NOMO-1 treated with dmso at 0.1 percent for 144 hours (cell line): ENCODE measurements at regions not wholly inside any gene's neighbourhood (a gene's known extent, or its start where the extent isn't known, plus 50 kb on each side); places are given as distances from the start of the nearest gene placed in this dataset.

ENCODE experiments used
- DNase-seq: peaks from one replicate; lab custom pipeline; 2025; ENCODE audit not compliant: unreplicated experiment; lab: John Stamatoyannopoulos, UW

DNA sequence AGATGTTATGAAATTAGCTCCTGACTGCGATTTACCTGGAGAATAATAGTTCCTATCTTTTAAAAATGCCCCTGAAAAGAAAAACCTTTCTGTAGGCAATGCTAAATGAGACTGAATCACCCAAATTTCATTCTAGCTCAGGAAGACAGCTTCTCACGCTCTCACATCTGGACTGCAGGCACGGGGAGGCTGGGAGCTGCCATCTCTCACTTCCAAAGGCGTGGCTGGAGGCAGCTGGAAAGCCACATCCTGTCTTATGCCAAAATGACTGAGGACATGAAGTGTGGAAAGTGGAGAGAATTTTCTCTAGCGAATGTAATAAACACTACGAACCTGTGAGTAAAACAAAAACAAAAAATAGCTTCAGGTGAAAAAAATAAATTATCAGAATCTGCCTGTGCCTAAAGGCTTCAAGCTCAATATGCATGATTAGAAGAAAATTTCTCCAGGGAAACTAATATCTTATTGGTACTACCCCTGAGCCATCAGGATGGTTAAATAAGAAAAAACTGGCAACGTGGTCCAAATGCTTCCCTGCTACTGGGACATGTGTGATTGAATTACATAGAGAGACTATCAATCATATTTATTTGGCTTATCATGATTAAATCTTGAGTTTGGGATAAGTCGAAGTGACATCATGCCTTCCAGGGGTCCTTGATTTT lies 58.1 kb upstream of the UBL3 start:
- no peak for DNase-seq

- DNase-seq = no peak
Measured at GRCh38 chr13:29907670-29908069, 57.3 kb upstream of the UBL3 start.

GRCh38 chr13:29906432-29907011 lies 56.1 kb upstream of the UBL3 start:
- DNase-seq = no peak

- peak; percentile 90 for DNase-seq
Measured at GRCh38 chr13:29905845-29906244, 55.4 kb upstream of the UBL3 start.

GRCh38 chr13:29903996-29904395 lies 53.6 kb upstream of the UBL3 start:
- no peak for DNase-seq

DNA sequence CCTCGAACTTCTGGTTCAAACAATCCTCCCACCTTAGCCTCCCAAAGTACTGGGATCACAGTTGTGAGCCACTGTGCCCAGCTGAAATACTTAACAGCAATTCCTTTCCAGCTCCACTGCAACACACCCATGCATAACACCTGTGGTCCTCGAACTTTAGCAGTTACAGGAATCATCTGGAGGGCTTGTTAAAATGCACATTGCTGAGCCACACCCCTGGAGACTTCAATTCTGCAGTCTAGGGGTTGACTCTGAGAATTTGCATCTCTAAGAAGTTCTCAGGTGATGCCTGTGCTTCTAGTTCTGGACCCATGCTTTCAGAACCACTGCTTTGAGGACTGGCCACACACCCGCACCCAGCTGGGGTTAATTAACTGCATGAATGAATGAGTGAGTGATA lies 53.1 kb upstream of the UBL3 start:
- no peak for DNase-seq

- no peak for DNase-seq
Measured at GRCh38 chr13:29902632-29903305, 52.4 kb upstream of the UBL3 start.

GRCh38 chr13:29901710-29902631 lies 51.6 kb upstream of the UBL3 start:
- DNase-seq = no peak
